ENCODE measurements at regions not wholly inside any gene's neighbourhood (a gene's known extent, or its start where the extent isn't known, plus 50 kb on each side); places are given as distances from the start of the nearest gene placed in this dataset.
A peak's percentile ranks its signal among the peaks of the same experiment; 100 is the strongest.

DNA sequence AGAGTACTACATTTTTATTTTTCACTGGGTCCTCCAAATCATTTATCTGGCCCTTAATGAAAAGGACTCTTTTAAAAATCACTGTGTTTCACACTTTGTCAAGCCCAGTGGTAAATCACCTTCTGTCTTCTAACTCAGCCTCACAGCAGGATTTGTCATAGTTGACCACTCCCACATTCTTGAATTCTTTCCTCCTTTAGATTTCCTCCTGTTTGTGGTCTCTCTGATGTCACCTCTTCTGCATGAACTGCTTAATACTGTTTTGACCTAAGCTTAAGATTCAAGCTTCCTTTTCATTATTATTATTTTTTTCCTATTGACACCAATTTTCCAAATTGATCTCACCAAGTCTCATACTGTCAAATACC is 899.8 kb upstream of the MIR17HG start:
- Mint-ChIP-seq H3K9me3 (peaks cover 10% of the 10 kb centered on the region), H3K36me3 (no peaks in the 10 kb centered on the region), H3K4me1 (ENCODE audit: unreplicated experiment) (peaks cover 9% of the 10 kb centered on the region), H3K27me3 (no peaks in the 10 kb centered on the region), H3K4me3 (no peak overlapping the region), H3K27ac (peak overlapping the region; percentile 79)
- TF ChIP-seq, protein P1, sequence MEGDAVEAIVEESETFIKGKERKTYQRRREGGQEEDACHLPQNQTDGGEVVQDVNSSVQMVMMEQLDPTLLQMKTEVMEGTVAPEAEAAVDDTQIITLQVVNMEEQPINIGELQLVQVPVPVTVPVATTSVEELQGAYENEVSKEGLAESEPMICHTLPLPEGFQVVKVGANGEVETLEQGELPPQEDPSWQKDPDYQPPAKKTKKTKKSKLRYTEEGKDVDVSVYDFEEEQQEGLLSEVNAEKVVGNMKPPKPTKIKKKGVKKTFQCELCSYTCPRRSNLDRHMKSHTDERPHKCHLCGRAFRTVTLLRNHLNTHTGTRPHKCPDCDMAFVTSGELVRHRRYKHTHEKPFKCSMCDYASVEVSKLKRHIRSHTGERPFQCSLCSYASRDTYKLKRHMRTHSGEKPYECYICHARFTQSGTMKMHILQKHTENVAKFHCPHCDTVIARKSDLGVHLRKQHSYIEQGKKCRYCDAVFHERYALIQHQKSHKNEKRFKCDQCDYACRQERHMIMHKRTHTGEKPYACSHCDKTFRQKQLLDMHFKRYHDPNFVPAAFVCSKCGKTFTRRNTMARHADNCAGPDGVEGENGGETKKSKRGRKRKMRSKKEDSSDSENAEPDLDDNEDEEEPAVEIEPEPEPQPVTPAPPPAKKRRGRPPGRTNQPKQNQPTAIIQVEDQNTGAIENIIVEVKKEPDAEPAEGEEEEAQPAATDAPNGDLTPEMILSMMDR (conservative IDR thresholded peaks at IDR 0.05), result no peak
- DNase-seq (ENCODE audit: extremely low spot score, unreplicated experiment), result no peak

DNA sequence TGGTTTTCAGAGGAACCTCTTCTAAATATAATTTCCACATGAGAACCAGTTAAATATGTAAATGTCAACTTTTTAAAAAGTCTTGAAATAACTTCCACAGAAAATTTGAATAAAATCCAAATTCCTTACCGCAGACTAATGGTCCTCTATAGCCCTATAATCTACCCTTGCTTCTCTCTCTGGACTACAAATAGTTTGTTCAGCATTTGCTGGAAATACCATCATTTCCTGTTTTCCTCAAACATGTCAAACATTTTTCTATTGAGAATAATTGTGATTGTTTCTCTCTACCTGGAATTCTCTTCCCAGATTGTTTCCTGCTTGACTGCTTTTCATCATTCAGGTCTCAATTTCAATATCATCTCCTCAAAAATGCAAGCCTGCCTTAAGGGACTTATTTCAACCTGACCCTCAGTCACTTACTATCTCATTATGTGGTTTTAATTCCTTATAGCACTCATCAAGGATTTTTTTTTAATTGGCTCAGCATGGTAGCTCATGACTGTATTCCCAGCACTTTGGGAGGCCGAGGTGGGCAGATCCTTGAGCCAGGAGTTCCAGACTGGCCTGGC is 898.9 kb upstream of the MIR17HG start:
- Mint-ChIP-seq H3K4me1 (ENCODE audit: unreplicated experiment) (peaks cover 9% of the 10 kb centered on the region), H3K4me3 (no peak overlapping the region), H3K27me3 (no peaks in the 10 kb centered on the region), H3K27ac (peak overlapping the region; percentile 79), H3K36me3 (no peaks in the 10 kb centered on the region), H3K9me3 (peaks cover 10% of the 10 kb centered on the region)
- DNase-seq (ENCODE audit: extremely low spot score, unreplicated experiment), result no peak
- TF ChIP-seq, protein P1 (conservative IDR thresholded peaks at IDR 0.05), result no peak

DNA sequence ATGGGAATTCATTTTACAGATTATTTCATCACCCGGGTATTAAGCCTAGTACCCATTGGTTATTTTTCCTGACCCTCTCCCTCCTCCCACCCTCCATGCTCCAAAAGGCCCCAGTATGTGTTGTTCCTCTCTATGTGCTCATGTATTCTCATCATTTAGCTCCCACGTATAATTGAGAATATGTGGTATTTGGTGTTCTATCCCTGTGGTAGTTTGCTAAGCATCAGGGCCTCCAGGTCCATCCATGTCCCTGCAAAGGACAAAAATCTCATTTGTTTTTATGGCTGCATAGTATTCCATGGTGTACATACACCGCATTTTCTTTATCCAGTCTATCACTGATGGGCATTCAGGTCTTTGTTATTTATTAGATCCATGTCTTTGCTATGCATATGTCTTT is 894.1 kb upstream of the MIR17HG start:
- no peak overlapping the region for H3K4me3 Mint-ChIP-seq
- no peaks in the 10 kb centered on the region for H3K27me3 Mint-ChIP-seq
- TF ChIP-seq, protein P1 (conservative IDR thresholded peaks at IDR 0.05), result no peak
- no peak for DNase-seq (ENCODE audit: extremely low spot score, unreplicated experiment)
- no peaks in the 10 kb centered on the region for H3K4me1 Mint-ChIP-seq (ENCODE audit: unreplicated experiment)
- no peaks in the 10 kb centered on the region for H3K36me3 Mint-ChIP-seq
- H3K9me3 Mint-ChIP-seq, result no peaks in the 10 kb centered on the region
- no peak overlapping the region for H3K27ac Mint-ChIP-seq

DNA sequence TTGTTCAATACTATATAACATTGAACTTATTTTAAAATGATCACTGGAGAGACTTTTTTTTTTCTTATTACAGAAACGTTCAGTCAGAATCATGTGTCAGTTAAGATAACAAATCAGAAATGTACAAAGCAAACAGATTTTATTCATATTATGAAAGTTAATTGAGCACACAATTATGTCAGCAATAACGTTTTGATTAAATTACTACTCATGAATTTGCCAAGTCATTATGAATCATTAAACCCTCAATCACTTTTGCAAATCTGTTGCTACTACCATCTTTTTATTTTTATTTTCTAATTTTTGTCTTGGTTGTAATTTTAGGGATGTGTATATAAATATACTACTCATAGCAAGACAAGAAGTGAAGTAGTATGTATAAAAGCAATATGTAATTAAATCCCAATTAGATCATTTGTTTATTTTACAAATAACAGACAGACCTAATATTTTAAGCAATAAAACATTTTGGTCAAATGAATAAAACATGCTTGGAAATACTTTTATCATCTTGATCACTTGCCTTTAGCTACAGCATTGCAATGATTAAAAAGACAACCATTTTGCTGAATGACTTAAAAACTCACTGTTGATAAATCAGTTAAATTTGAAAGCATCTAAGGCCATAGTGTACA is 893.4 kb upstream of the MIR17HG start:
- TF ChIP-seq, protein P1 (conservative IDR thresholded peaks at IDR 0.05), result no peak
- H3K4me1 Mint-ChIP-seq (ENCODE audit: unreplicated experiment), result no peaks in the 10 kb centered on the region
- H3K9me3 Mint-ChIP-seq, result no peaks in the 10 kb centered on the region
- no peaks in the 10 kb centered on the region for H3K27me3 Mint-ChIP-seq
- no peaks in the 10 kb centered on the region for H3K36me3 Mint-ChIP-seq
- no peak overlapping the region for H3K27ac Mint-ChIP-seq
- no peak for DNase-seq (ENCODE audit: extremely low spot score, unreplicated experiment)
- H3K4me3 Mint-ChIP-seq, result no peak overlapping the region

DNA sequence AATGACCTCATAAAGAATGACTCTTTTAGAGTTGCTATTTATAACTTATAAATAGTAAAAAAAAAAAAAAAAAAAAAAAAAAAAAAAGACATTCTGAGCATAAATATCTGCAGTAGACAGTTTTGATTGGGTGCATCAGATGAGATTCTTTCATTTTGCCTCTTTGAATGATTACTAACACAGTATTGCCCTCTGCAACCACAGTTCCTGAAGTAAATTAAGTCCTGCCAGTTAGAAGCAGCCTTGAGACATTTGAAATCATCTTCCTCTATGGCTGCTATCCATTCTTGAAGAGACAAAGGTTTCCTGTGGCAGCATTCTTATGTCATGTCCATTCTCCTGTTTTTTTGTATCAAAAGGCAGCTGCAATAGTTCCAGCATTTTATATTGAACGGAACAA is 892.4 kb upstream of the MIR17HG start:
- Mint-ChIP-seq H3K36me3 (no peaks in the 10 kb centered on the region), H3K4me3 (no peak overlapping the region), H3K27me3 (no peaks in the 10 kb centered on the region), H3K27ac (no peak overlapping the region), H3K9me3 (no peaks in the 10 kb centered on the region), H3K4me1 (ENCODE audit: unreplicated experiment) (no peaks in the 10 kb centered on the region)
- TF ChIP-seq, protein P1 (conservative IDR thresholded peaks at IDR 0.05), result no peak
- DNase-seq (ENCODE audit: extremely low spot score, unreplicated experiment), result no peak

Measured in type B pancreatic cell (in vitro differentiated cells).